Ecto neural progenitor cell (in vitro differentiated cells): ENCODE measurements at regions not wholly inside any gene's neighbourhood (a gene's known extent, or its start where the extent isn't known, plus 50 kb on each side); places are given as distances from the start of the nearest gene placed in this dataset.
"Not testable (repeated sequence)": the region's sequence is repeated elsewhere in the genome, so short reads cannot be mapped to it uniquely, and the experiment has no call there.

ENCODE experiments used
- DNase-seq: peaks from one replicate; pipeline ENCODE4 v3.0.0-alpha.2; 2018; ENCODE audit warnings: low spot score

DNA sequence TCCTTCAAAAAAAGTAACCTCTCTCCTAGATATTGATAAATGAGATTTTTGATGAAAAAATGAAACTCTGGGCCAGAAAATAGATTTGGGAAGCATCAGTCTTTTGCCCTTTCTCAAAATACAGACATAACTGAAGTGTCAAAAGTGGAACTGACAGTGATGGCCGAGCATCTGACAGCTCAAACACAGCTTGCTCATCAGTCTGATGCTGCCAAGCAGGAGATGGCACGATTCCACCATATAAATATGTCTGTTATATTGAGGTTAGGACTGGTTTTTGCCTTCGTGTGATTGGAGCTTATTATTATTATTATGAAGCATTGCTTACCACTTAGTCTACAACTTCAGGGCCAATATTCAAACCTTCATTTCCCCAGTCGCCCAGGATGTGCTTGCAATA, 152.6 kb upstream of the EPHA3 start:
- DNase-seq: no peak

DNA sequence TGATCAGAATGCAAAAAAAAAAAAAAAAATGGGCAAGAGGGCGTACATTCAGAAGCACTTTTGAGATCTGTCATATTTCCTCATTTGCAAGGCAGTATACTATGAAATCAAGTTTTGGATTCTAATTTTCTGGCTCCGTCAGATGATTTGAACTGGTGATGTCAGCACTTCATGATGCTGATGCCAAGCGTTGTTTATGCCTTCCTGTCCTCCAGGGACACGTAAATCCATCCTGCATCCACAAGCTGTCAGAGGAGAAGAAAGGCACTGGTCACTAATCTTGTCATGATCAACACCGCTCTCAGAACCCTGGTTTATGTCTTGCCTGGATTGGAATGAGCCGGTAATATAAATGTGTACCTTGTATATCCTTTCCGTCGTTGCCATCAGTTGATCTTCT, 152.1 kb upstream of the EPHA3 start:
- no peak for DNase-seq

GRCh38 chr3:88957711-88958439, 149.5 kb upstream of the EPHA3 start:
- no peak for DNase-seq

GRCh38 chr3:88960019-88960418, 147.4 kb upstream of the EPHA3 start:
- no peak for DNase-seq

DNA sequence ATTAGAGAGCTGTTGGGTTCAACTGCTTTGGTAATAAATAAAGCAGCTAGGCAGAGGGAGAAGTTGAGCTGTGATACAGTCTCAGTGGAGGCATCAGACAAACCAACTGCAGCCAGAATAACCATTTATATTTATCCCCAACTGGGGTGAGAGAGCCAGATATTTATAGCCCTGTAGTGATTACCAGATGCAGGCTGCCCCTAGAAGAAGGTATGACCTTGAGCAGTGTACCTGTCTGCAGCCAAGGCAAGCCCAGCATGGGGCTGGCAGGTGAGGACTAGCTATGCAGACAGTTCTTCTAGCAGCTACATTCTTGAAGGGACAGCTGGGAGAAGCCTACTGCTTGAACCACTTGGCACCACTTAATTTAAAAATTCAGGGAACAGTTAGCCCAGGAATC, 144.4 kb upstream of the EPHA3 start:
- no peak for DNase-seq

DNA sequence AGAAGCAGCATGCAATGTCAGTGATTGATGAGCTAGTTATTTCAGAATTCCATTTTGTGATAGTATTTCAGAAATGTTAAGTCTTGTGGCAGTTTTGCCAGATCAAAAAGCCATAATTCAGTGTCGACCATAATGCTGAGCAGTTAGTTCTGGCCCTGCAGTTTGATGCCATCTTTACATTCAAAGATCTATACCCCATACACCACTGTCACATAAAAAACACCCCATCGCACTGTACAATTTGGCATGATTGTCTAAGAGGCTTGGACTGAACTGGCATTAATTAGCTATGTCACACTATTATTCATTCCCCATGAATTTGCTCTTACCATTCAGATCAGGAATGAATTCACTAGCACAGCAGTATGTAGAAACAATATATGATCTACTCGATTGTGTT, 127.7 kb upstream of the EPHA3 start:
- no peak for DNase-seq

DNA sequence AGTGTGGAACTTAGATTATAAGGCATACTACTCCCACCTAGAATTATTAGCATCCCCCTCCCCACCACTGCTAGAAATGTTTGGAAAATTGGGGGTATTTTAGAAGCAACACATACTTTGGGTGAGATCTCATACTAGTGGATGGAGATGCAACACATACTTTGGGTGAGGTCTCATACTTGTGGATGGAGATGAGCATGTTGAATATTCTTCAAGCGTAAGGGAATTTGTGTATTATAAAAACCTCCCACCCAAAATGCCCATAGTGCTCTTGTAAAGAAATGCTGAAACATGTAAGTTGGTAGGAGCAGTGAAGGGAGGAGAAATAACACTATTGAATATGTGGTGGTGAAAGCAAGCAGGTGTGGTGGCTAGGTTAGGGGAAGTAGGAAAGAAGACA, 124.0 kb upstream of the EPHA3 start:
- DNase-seq: no peak

DNA sequence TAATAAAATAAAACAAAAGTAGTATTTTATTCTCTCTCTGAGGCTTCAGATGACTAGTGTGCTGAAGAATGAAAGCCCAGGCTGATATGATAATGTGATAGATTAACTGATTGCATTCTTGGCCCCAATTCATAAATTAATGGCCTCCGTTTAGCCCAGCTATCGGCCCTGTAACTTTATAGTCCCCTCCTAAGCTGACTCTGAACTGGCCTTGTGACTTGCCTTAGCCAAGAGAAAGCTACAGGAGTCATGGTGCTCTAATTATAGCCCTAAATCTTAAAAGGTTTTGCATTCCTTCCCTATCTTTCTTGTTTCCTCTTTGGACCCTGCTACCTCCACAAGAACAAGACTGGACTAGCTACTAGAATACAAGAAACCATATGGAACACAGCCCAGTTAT, 123.2 kb upstream of the EPHA3 start:
- no peak for DNase-seq

GRCh38 chr3:88984832-88985231, 122.6 kb upstream of the EPHA3 start:
- DNase-seq: no peak

- DNase-seq: no peak
Observed at GRCh38 chr3:88985491-88985890, 121.9 kb upstream of the EPHA3 start.

DNA sequence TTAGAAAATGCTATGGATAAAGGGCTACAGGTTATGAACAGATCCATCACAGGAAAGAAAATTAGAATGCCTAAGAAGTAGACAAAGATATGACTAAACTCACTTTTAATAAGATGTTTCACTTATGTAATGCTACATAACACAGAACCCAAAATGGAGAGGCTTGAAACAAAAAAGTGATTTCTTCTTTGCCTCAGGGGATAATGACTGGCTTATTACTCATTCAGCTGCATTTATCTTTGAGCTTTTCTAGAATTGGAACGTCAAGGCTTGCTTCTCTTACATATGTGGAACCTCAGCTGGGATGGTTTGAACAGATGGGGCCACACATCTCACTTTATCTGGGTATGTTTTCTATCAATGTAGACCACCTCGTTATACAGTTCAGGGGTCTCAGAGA, 120.6 kb upstream of the EPHA3 start:
- DNase-seq: no peak

DNA sequence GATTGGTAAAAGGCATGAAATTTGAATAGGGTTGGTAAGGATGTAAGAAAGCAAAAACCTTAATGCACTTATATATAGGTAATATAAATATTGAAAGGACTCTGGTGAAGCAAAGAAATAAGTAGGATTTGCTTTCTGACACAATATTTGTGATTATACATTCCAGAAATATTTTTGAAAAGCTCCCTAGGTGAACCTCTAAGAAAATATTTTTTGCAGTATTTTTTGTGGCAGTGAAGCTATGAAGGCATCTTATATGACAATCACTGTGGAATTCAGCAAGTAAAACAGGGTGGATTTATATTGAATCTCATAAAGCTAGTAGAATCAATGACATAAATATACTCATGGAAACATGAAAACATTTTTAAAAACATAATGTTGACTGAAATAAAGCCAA, 119.6 kb upstream of the EPHA3 start:
- no peak for DNase-seq

GRCh38 chr3:88988906-88989305, 118.5 kb upstream of the EPHA3 start:
- no peak for DNase-seq

- DNase-seq: no peak
Observed at GRCh38 chr3:88991496-88991895, 115.9 kb upstream of the EPHA3 start.

- DNase-seq: no peak
Observed at GRCh38 chr3:88996691-88997090, 110.7 kb upstream of the EPHA3 start.

GRCh38 chr3:88997260-88997659, 110.2 kb upstream of the EPHA3 start:
- no peak for DNase-seq

GRCh38 chr3:89000886-89001285, 106.5 kb upstream of the EPHA3 start:
- DNase-seq: no peak

- DNase-seq: no peak
Observed at GRCh38 chr3:89002191-89002590, 105.2 kb upstream of the EPHA3 start.

DNA sequence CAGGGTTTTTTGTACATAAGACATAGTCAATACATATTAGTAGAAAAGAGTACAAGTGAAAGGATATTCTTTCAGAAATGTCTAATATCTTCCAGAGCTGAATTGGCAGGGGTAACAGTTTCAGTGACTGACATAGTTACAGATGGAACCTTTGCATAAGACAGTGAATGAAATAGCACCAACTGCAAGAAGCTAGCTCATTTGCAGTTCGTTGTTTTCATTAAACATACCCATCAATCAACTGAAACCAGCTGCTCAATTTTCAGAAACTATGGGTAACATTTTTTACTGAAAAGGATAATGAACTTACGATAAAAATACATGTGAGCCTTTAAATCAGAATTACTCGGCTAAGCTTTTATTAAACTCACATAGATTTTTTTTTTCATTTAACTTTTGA, 93.9 kb upstream of the EPHA3 start:
- DNase-seq: no peak

DNA sequence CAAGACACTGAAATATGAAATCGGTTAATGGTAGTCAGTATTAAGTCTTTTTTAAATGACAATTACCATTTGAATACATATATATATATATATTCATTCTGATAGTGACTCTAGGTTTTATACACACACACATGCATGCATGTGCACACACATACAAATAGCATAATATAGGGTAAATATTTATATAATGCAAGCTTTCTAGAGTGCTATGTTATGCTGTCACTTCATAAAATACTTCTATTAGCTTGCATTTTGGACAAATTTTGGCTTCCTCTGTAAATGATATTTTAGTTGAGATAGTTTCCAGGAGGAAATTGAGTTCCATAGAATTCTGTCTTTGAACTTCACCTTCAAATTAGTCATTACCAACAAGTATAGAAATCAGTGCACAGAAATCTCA, 89.9 kb upstream of the EPHA3 start:
- no peak for DNase-seq

GRCh38 chr3:89025185-89025584, 82.2 kb upstream of the EPHA3 start:
- no peak for DNase-seq

- DNase-seq: no peak
Observed at GRCh38 chr3:89032346-89033013, 74.9 kb upstream of the EPHA3 start.

DNA sequence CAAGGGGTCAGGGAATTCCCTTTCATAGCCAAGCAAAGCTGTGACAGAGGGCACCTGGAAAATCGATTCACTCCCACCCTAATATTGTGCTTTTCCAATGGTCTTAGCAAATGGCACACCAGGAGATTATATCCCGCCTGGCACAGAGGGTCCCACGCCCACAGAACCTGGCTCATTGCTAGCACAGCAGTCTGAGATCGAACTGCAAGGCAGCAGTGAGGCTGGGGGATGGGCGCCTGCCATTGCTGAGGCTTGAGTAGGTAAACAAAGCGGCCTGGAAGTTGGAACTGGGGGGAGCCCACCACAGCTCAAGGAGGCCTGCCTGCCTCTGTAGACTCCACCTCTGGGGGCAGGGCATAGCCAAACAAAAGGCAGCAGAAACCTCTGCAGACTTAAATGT, 72.7 kb upstream of the EPHA3 start:
- not testable (repeated sequence) for DNase-seq

GRCh38 chr3:89038869-89039268, 68.6 kb upstream of the EPHA3 start:
- DNase-seq: no peak
